OCI-LY1 (cell line): ENCODE measurements at regions not wholly inside any gene's neighbourhood (a gene's known extent, or its start where the extent isn't known, plus 50 kb on each side); places are given as distances from the start of the nearest gene placed in this dataset.

ENCODE experiments used
- H2AFZ ChIP-seq: fragments of 200-600 bp; sonication (generic), shearing (Covaris generic); 2 replicates; pipeline ENCODE4 v1.6.0; 2014; ENCODE audit warnings: antibody characterized with exemption, mild to moderate bottlenecking, low read length
- H3F3A ChIP-seq: fragments of 200-600 bp; sonication (generic), shearing (Covaris generic); 2 replicates; pipeline ENCODE4 v1.6.0; 2014; ENCODE audit warnings: mild to moderate bottlenecking, antibody characterized with exemption, low read length, moderate library complexity; ENCODE audit not compliant: insufficient read depth
- H3K27ac ChIP-seq: fragments of 200-600 bp; sonication (generic); 2 replicates; pipeline ENCODE4 v1.5.1; 2014; ENCODE audit warnings: low read length, mixed run types, mild to moderate bottlenecking, low read depth; ENCODE audit not compliant: poor library complexity, severe bottlenecking
- H3K27me3 ChIP-seq: fragments of 200-600 bp; sonication (generic); 2 replicates; pipeline ENCODE4 v1.6.0; 2014; ENCODE audit warnings: antibody characterized with exemption, mild to moderate bottlenecking, low read length, moderate library complexity; ENCODE audit not compliant: insufficient read depth
- H3K36me3 ChIP-seq: fragments of 200-600 bp; sonication (generic); 2 replicates; pipeline ENCODE4 v1.6.1; 2014; ENCODE audit warnings: mild to moderate bottlenecking, antibody characterized with exemption, low read length, moderate library complexity, mixed read lengths; ENCODE audit not compliant: insufficient read depth
- H3K4me1 ChIP-seq: fragments of 200-600 bp; sonication (generic); 2 replicates; pipeline ENCODE4 v1.5.1; 2014; ENCODE audit warnings: mild to moderate bottlenecking, low read length, moderate library complexity; ENCODE audit not compliant: insufficient read depth, severe bottlenecking
- H3K4me2 ChIP-seq: fragments of 200-600 bp; sonication (generic), shearing (Covaris generic); 2 replicates; pipeline ENCODE4 v1.6.1; 2014; ENCODE audit warnings: low read length
- H3K4me3 ChIP-seq: fragments of 200-600 bp; sonication (generic); 2 replicates; pipeline ENCODE4 v1.5.1; 2014; ENCODE audit warnings: low read length, low read depth, mild to moderate bottlenecking, mixed read lengths; ENCODE audit not compliant: poor library complexity, severe bottlenecking
- H3K79me2 ChIP-seq: fragments of 200-600 bp; shearing (Covaris generic); 2 replicates; pipeline ENCODE4 v1.6.1; 2016; ENCODE audit warnings: mixed run types, low read length, mixed read lengths; ENCODE audit not compliant: insufficient read depth
- H3K9ac ChIP-seq: fragments of 200-600 bp; sonication (generic), shearing (Covaris generic); 2 replicates; pipeline ENCODE4 v1.6.1; 2014; ENCODE audit warnings: mild to moderate bottlenecking, low read length, mixed read lengths
- H3K9me2 ChIP-seq: fragments of 200-600 bp; sonication (generic), shearing (Covaris generic); 2 replicates; pipeline ENCODE4 v1.6.1; 2014; ENCODE audit warnings: low read depth, mild to moderate bottlenecking, low read length, mixed read lengths
- H3K9me3 ChIP-seq: fragments of 200-600 bp; shearing (Covaris generic); 2 replicates; pipeline ENCODE4 v1.6.1; 2014; ENCODE audit warnings: low read length, mixed read lengths
- H4K20me1 ChIP-seq: fragments of 200-600 bp; sonication (generic), shearing (Covaris generic); 2 replicates; pipeline ENCODE4 v1.6.0; 2016; ENCODE audit warnings: mild to moderate bottlenecking, low read length; ENCODE audit not compliant: insufficient read depth
- EZH2 ChIP-seq: fragments of 200-600 bp; sonication (generic), shearing (Covaris generic); IDR thresholded peaks from 2 replicates; pipeline ENCODE4 v1.8.0; 2017; ENCODE audit warnings: borderline replicate concordance, mixed run types, mild to moderate bottlenecking, antibody characterized with exemption, low read length, moderate library complexity, mixed read lengths
- TF ChIP-seq, protein P1 (sequence below): fragments of 200-600 bp; sonication (generic), shearing (Covaris generic); IDR thresholded peaks from 2 replicates; pipeline ENCODE4 v1.5.1; 2017; ENCODE audit warnings: mild to moderate bottlenecking, antibody characterized with exemption, low read length, moderate library complexity, mixed read lengths

DNA sequence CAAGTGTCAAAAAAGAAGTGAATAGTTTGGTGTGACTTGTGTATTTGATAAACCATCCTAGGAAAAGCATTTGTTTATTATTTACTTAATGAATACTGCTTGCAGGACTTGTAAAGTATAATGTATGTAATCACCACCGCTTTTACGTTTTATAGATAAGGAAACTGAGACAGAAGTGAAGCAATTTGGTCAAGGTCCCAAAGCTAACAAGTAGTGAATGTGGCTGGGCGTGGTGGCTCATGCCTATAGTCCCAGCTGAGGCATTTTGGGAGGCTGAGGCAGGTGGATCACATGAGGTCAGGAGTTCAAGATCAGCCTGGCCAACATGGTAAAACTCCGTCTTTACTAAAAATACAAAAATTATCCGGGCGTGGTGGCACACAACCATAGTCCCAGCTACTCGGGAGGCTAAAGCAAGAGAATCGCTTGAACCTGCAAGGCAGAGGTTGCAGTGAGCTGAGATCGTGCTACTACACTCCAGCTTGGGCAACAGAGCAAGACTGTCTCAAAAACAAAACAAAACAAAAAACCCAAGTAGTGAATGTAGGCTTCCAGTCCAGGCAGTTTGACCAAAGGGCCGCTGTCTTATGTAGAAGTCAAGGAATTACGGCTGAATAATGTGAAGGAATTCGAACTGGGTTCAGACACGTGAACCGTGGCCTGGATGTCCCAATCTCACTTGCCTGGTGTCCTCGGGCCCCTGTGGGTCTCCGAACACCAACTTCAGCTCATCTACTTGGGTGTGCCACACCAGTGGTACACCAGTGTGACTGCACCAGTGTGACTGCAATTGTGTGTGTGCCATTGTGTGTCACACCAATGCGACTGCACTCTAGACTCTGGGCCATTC is 88.3 kb upstream of the MED13L start:
- Histone ChIP-seq H2AFZ (no peak overlapping the region), H3K27me3 (no peaks in the 10 kb centered on the region), H3K4me1 (no peaks in the 10 kb centered on the region), H3K9me2 (no peaks in the 10 kb centered on the region), H4K20me1 (no peaks in the 10 kb centered on the region), H3K9me3 (no peaks in the 10 kb centered on the region), H3K36me3 (no peaks in the 10 kb centered on the region), H3K9ac (no peak overlapping the region), H3K4me2 (no peak overlapping the region), H3K4me3 (no peak overlapping the region), H3K79me2 (no peaks in the 10 kb centered on the region), H3F3A (no peaks in the 10 kb centered on the region), H3K27ac (no peak overlapping the region)
- no peak for TF ChIP-seq EZH2
- TF ChIP-seq, protein P1, sequence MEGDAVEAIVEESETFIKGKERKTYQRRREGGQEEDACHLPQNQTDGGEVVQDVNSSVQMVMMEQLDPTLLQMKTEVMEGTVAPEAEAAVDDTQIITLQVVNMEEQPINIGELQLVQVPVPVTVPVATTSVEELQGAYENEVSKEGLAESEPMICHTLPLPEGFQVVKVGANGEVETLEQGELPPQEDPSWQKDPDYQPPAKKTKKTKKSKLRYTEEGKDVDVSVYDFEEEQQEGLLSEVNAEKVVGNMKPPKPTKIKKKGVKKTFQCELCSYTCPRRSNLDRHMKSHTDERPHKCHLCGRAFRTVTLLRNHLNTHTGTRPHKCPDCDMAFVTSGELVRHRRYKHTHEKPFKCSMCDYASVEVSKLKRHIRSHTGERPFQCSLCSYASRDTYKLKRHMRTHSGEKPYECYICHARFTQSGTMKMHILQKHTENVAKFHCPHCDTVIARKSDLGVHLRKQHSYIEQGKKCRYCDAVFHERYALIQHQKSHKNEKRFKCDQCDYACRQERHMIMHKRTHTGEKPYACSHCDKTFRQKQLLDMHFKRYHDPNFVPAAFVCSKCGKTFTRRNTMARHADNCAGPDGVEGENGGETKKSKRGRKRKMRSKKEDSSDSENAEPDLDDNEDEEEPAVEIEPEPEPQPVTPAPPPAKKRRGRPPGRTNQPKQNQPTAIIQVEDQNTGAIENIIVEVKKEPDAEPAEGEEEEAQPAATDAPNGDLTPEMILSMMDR, result no peak

DNA sequence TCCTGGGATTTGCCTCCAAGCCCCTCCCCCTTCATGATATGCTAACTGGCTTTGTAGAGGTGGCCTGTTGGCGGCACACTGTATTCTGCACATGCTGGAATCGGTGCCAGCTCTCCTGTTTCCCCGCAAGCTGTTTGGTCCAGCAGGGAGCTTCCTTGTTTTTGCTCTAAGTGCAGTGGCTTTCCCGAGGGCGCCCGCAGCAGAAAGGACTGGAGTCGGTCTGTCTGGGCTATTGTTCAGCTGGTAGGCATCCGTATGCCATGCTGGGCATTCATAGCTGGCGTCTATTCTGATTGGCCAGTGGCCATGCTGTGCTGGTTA is 88.9 kb upstream of the MED13L start:
- no peaks in the 10 kb centered on the region for H3K79me2 ChIP-seq
- H4K20me1 ChIP-seq, result no peaks in the 10 kb centered on the region
- TF ChIP-seq, protein P1, result no peak
- no peak for TF ChIP-seq EZH2
- H3K9me2 ChIP-seq, result no peaks in the 10 kb centered on the region
- no peaks in the 10 kb centered on the region for H3K27me3 ChIP-seq
- no peaks in the 10 kb centered on the region for H3K36me3 ChIP-seq
- H3K4me3 ChIP-seq, result no peak overlapping the region
- H3K4me1 ChIP-seq, result no peaks in the 10 kb centered on the region
- H3K4me2 ChIP-seq, result no peak overlapping the region
- H3K9me3 ChIP-seq, result no peaks in the 10 kb centered on the region
- no peaks in the 10 kb centered on the region for H3F3A ChIP-seq
- H3K27ac ChIP-seq, result no peak overlapping the region
- no peak overlapping the region for H3K9ac ChIP-seq
- no peak overlapping the region for H2AFZ ChIP-seq

- no peak overlapping the region for H3K27ac ChIP-seq
- H3K36me3 ChIP-seq, result no peaks in the 10 kb centered on the region
- no peaks in the 10 kb centered on the region for H4K20me1 ChIP-seq
- no peaks in the 10 kb centered on the region for H3K9me3 ChIP-seq
- no peak for TF ChIP-seq EZH2
- TF ChIP-seq, protein P1, result no peak
- H3K27me3 ChIP-seq, result no peaks in the 10 kb centered on the region
- H3K9ac ChIP-seq, result no peak overlapping the region
- no peaks in the 10 kb centered on the region for H3K79me2 ChIP-seq
- no peak overlapping the region for H2AFZ ChIP-seq
- no peaks in the 10 kb centered on the region for H3K4me1 ChIP-seq
- H3K4me2 ChIP-seq, result no peak overlapping the region
- H3K4me3 ChIP-seq, result no peak overlapping the region
- no peaks in the 10 kb centered on the region for H3F3A ChIP-seq
- no peaks in the 10 kb centered on the region for H3K9me2 ChIP-seq
Observed at GRCh38 chr12:116366824-116367223, 89.3 kb upstream of the MED13L start.
